Umbilical cord (tissue), 1 donor: ENCODE measurements at regions not wholly inside any gene's neighbourhood (a gene's known extent, or its start where the extent isn't known, plus 50 kb on each side); places are given as distances from the start of the nearest gene placed in this dataset.
"Not testable (repeated sequence)": the region's sequence is repeated elsewhere in the genome, so short reads cannot be mapped to it uniquely, and the experiment has no call there.

Experiments
- DNase-seq: peaks from one replicate; pipeline ENCODE4 v3.0.0-alpha.2; 2015; ENCODE audit warnings: low spot score

DNA sequence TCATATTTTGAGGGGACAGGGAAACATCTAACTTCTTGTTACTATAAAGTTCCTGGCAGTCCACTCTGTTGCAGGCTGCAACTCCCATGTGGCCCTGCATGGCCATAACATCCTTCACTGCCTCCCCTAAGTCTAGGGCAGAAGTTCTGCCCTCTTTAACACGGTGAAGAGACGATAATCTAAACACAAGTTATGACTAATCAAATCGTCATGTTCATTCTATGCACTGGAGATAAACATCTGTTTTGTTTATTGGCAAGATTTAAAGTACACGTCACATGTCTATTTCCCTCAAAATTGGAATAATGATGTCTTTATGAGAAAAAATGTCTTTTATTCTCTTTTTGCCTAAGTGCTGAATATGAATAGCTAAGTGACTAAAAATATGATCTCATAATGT lies 1629.4 kb downstream of the PCDH9 start:
- no peak for DNase-seq

DNA sequence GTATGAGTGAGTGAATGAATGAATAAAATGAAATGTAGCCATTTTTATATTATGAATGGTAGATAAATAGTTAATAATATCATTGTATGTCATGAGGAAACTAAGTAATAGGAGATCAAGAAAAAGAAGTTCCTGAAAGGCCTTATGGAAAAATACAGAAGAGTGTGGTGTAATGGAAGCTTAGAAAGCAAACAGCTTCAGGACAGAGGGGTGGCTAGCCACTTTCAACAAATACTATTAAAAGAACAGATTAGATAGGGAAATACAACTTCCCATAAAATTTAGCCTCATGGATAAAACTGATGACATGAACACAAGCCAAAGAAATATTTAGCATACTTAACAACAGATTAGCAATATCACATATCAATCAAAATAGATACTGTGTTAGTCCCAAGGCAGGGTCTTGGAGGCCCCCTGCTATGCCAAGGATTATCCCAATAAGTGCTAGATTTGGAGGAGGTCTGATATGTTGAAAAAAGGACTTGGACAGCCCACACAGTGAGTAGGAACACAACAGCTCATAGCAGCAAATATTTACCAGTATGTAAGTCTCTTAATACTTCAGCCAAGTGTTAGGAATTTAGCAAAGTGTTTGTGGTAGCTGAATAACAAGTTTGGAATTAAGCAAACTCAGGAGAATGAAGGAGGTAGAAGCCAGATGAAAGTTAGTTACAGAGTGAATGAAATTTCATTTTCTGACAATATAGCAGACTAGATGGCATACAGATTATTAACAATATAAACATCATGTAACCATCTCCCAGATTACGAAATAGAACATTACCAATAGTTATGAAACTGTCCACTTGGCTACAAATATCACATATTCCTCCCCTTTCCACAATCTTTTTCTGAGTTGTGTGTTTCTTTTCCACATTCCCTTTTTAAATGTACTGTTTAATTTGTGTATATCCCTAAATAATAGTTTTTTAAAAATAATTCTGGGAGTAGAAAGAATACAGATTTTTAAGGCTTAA lies 1632.0 kb downstream of the PCDH9 start:
- peak; percentile 31 for DNase-seq

DNA sequence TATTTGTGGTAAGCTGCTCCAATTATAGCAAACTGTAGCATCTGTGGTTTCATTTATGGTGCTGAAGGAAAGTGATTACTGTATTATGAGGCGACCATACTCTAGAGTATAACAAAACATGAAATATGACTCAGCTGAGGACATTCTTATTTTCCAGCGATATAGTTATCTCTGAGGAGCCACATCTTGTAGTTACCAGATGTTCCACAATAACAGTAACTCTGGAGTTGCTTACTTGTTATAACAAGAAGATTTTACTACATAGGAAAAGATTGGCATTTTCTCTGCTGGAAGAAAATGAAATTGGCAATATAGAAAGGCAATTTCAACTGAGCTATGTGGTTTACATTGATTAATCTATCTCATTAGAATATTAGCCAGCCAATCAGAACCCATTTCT lies 1634.2 kb downstream of the PCDH9 start:
- peak; percentile 61 for DNase-seq

DNA sequence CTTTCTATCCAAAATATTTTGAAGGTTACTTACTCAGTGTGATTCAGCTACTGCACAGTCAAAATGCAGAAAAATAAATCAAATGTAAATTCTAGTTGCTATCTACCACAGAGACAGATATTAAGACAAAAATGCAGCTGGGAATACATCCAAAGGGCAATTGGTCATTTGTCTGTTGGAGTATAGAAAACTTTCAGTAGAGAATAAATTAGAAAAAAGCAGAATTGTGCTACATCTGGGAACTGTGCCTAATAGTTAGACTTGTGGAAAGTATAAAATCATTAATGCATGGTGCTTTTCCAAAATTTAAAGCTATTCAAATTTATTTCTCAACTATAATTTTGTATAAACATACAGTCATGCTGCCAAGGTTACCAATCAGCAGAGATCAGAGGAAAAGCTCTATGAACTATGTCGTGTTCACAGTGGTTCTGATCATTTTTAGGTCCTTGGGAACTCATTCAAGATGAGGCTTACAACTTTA lies 1635.8 kb downstream of the PCDH9 start:
- DNase-seq: peak; percentile 93

DNA sequence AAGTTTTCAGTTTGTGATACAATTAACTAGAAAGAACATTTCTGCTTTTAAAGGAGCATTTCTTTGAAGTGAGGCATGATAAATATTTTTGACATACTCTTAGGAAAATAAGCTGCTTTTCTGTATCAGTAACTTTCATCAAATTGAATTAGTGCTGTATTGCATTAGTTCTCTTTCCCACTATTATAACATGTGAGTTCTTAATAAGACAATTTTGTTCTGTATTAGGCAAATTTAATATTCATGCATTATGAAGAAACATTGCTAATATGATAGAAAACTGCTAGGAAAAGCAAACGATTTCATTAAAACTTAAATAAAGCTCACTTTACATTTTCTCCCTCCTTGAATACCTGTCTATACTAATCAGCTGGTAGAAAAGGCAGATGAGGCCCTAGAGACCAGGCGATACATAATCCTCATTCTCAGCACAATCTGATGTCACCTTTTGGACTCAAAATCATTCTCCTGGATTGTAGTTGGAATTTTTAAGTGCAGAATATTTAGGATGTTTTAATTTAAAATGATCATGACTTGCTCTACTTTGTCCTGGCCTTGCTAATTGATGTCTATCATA lies 1636.8 kb downstream of the PCDH9 start:
- DNase-seq: peak; percentile 15

DNA sequence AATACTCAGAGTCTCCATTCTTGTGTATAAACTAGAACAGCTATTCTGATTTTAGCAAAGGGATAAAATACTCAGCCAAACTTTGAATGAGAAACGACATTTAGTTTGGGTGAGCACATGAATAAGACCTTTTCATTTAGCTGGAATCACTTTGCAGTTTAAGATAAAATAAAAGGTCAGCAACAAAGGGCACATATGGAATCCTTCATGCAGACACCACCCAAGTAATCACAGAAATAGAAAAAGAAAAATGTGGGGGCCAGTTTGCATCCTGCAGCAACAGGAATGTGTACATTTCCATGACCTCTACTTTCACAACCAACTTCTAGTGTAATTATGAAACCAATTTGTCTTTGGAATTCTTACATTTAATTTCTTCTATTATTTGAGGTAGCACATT lies 1637.4 kb downstream of the PCDH9 start:
- DNase-seq: peak; percentile 71

DNA sequence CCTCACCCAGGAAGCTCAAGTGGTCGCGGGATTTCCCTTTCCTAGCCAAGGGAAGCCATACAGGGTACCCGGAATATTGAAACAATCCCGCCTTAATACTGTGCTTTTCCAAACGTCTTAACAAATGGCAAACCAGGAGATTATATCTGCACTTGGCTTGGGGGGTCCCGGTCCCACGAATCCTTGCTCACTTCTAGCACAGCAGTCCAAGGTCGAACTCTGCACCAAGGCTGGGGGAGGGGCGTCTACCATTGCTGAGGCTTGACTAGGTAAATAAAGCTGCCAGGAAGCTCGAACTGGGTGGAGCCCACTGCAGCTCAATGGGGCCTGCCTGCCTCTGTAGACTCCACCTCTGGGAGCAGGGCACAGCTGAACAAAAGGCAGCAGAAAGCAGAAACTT lies 1644.8 kb downstream of the PCDH9 start:
- DNase-seq: no peak

DNA sequence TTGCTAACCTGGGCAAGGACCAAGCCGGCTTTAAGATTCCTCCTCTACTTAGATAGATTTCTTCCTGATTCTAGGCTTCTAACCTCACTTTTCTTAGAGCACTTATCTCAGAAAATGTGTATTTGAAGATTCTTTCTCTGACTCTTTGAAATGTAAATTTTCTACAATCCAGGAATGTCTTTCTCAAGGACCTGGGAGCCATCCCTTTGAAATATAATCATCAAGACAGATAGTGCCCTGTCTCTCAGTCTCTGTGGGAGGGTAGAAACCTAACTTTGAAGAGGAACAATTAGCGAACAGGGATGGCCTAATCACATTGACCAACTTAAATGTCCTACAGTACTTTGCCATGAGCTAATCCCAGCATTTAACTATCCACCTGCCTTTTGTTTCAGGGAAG lies 1646.0 kb downstream of the PCDH9 start:
- DNase-seq: no peak

DNA sequence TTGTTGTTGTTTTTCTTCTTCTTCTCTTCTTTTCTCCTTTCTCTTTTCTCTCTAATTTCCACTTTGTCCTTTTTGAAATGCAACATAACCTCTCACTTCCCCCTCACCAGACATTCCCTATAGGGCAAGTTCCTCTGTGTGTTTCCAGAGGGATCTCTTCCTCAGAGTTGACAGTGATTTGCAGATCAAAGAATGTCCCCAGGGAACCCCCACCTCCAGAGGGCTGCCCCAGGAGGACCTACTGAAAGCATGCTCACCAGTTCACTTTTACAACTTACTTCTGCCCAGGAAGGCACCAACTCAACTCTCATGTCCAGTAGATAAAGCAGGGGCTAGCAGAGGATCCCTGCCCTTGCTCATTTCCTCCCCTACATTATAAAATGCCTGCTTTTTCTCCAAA lies 1648.0 kb downstream of the PCDH9 start:
- no peak for DNase-seq

DNA sequence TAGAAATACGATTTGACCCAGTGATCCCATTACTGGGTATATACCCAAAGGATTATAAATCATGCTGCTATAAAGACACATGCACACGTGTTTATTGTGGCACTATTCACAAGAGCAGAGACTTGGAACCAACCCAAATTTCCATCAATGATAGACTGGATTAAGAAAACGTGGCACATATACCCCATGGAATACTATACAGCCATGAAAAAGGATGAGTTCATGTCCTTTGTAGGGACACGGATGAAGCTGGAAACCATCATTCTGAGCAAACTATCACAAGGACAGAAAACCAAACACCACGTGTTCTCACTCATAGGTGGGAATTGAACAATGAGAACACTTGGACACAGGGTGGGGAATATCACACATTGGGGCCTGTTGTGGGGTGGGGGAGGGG lies 1665.6 kb downstream of the PCDH9 start:
- not testable (repeated sequence) for DNase-seq

DNA sequence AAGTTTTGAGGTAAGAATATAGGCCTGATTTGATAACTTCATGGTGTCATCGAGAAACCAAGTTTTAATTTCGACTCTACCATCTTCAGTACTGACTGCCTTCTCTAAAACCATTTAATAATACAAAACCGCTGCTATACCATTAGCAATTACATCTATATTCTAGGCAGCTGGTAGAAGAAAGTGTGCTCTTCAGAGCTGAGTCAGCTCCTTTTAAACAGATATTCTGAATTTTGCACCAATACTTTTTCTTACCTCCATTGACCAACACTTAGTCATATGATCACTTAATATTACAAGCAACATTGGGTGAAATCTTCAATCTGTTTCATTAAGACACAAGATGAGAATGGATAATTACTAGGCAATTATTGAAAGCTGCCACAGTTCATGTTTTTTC lies 1667.8 kb downstream of the PCDH9 start:
- no peak for DNase-seq

DNA sequence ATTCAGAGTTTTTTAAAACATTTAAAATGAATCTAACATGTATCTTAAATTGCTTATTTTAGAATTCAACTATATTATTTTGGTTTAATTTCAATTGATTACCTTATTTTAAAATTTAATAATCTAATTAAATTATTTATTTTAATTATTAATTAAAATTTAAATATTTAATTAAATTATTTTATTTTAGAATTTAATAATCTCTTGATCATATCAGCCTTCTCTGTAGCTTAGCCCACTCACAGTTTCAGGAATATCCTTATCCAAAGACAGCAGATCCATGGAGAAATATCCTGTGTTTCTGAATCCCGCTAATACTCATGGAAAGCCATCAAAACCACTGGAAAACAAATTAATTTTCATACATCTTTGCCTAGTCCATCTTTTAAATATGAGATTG lies 1669.2 kb downstream of the PCDH9 start:
- DNase-seq: no peak

DNA sequence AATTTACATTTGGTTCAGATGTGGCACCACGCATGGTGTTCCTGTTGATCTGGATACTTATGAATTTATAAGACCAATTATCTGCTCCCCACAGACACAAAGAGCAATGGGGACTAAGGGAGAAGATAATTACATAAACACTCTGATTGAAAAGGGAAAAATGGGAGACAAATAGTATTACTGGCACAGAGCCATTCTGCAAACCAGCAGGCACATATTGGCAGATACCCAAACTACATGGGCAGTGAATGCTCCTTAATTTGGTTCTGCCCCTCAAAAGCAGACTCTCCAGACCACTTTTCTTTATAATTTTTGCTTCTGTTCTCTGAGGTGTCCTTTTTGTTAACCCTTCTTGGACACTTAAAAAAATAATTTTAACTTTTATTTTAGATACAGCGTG lies 1674.2 kb downstream of the PCDH9 start:
- DNase-seq: no peak

DNA sequence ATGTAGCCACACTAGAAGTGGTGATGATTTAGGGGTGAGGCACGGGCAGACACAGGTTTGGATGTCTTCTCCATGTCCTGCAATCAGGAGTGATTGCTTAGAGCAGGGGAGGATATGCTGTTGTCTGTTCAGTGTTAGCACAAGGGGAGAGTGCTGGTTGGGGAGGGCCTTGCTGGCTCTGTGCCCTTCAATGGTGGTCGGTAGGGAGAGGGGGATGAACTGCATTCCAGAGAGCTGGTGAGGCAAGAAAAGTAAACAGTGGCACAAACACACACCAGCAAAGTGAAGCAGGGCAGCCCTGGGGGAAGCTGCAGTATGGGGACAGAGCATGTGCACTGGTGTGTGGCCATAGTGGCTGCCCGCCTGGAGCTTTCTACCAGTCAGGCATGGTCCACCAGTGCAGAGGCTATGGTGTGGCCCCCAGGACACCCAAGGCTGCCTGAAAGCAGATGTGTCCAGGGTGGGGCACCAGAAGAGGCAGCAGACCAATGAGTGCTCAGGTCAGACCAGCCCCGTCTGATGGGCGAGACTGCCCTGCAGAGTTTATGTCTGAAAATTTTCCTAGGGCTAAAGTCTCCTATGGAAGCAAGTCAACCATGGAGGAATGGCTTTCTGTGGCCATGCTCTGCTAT lies 1676.9 kb downstream of the PCDH9 start:
- no peak for DNase-seq

DNA sequence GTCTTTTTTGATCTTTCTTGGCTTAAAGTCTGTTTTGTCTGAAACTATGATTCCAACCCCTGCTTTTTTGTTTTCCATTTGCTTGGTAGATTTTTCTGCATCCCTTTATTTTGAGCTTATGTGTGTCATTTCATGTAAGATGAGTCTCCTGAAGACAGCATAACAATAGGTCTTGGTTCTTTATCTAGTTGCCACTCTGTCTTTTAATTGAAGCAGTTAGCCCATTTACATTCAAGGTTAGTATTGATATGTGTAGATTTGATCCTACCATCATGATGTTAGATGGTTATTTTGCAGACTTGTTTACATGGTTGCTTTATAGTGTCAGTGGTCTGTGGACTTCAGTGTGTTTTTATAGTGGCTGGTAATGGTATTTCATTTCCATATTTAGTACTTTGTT lies 1678.9 kb downstream of the PCDH9 start:
- DNase-seq: no peak

DNA sequence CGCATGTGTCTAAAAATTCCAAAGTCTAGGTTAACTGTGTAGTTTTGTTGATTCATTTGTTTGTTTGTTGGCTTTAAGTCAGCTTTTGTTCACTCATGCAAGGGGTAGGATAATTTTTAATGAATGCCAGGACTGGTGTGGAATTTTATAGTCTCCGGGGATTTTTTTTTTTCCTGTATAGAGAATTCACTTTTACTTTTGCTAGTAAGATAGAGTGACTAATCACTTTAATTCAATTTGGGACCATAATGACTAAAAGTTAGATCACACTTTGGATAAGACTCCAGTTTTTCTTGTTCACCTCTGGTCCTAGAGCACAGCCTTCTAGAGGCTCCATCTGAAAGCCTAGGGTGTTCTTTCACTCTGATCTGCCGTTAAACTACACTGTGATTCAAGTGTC lies 1690.0 kb downstream of the PCDH9 start:
- DNase-seq: no peak

DNA sequence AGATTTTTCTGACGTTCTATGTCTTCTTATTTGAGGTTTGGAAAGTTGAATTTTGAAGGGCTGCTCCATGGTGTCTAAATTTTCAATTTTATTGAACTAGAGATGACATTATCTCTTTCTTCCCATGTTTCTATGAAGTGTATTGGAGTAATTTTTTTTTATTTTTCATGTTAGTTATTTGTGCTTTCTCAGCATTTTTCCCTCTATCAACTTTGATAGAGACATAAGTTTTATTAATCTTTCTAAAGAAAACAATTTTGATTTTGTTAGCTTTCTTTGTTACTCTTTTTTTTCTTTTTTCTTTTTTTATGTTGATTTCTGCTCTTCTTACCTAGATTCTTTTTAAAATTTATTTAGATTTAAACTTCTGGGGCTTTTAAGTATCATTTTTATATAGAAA lies 1694.8 kb downstream of the PCDH9 start:
- DNase-seq: no peak

DNA sequence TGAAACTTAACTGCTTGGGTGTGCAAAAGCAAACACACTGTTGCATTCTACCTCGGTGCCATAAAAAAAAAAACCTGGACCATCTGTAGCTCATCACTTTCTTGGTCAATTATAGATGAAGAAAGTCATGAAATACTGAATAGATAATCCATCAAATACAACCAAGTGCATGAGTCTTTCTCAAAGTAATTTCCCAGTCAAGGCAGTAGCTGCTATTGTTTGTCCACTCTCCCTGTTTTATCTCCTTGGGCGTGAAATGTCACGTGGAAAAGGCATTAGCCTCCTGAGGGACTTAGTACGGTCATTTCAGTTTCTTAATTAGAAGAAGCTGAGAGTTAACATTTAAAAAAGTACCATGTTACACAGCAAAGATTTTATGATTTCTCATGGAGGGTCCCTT lies 1697.9 kb downstream of the PCDH9 start:
- no peak for DNase-seq

DNA sequence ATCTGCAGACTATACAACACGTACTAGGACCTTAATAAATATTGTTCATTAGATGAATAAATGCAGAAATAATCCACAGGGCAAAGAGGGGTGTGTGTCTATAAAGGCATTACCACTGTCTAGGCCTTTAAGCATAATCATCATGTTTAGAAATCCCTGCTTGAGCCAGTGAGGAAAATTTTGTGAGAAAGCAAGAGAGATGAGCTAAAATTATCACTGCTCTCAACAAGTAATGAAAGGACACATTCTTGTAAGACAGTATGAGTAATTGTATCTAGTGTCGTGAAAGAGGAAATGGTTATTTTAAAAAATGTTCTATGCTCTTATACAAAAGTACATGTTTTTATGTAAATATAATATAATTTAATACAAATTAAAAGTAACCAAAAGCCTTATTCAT lies 1699.4 kb downstream of the PCDH9 start:
- DNase-seq: peak; percentile 82

DNA sequence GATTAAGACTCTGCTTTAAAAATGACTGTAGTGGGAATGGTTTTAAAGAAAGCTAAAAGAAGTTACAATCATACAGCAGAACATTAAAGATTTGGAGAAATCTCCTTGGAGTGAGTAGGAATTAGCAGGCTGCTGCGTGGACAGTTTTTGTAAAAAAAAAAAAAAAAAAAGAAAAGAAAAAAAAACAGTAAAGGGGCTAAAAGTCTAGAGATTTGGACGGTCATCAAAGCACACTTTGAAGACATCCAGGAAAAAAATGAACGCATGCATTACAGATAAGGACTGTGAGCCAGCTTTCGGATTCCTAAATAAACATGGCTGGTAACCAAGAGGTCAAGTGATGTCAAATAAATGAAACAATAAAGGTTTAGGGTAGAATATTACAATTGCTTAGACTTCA lies 1700.6 kb downstream of the PCDH9 start:
- DNase-seq: peak; percentile 93

DNA sequence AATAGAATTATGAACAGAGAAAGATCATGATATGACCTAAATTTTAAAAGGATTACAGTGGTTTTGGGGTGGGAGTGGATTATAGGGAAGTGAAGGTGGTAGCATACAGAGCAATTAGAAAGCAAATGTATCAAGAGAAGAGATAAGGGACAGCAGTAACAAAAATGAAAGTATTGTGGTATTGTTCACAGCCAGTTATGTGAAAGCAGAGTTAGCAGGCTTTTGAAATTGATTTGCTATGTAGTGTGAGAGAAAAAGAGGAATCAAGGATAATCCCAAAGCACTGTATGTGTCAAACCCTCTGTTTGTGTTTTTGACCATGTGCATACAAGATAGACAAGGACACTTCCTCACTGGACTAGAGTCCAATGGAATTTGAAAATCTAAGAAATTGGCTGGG lies 1721.4 kb downstream of the PCDH9 start:
- DNase-seq: no peak

DNA sequence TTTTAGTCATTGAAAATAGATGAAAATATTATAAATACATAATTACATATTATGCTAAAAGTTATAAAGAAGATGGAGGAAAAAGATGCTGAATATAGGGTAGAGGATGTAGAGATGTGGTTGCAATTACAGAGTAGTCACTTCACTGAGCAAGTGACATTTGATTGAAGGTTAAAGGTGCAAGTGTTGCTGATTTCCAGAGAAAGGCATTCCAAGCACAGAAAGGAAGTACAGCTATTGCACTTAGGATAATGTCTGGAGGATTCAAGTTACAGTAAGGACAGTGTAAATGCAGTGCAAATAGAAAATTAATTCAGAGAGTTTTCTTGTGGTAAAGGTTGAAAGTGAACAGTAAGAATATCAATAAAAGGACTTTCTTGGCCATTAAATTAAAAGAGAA lies 1721.8 kb downstream of the PCDH9 start:
- DNase-seq: no peak

DNA sequence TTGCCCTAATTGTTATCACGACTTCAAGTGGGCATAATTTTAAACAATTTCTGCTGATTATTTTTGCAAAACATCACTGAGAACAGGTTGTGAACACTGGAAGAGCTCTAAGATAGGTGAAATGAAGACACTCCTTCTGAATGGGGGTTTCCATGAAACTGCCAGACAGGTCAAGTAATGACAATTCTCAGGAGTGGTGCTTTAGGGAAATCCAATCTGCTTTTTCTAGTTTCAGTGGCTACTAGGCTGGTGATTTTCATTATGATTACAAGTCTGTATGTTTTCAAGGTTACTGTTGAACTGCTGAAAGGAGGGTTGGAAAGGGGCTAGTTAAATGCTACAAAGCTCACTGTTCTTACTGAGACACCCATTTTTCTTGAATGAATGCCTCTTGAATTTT lies 1724.2 kb downstream of the PCDH9 start:
- no peak for DNase-seq
